K562 (cell line): ENCODE measurements at regions not wholly inside any gene's neighbourhood (a gene's known extent, or its start where the extent isn't known, plus 50 kb on each side); places are given as distances from the start of the nearest gene placed in this dataset.

Experiments
- IRF2 ChIP-seq: sonication (generic); formaldehyde crosslinking; IDR thresholded peaks from 2 replicates; pipeline ENCODE4 v1.8.1; 2022; ENCODE audit warnings: mild to moderate bottlenecking, missing genetic modification reagents
- TF ChIP-seq, protein P1 (sequence below), 2 experiments: IDR thresholded peaks in 1 of 2; conservative IDR thresholded peaks in 1 of 2; 2 replicates each; pipeline ENCODE4 v1.6.1; 2016; ENCODE audit warnings: low read depth in 2 of 2, mild to moderate bottlenecking in 1 of 2, missing compliant biosample characterization in 1 of 2, missing genetic modification characterization in 1 of 2, moderate library complexity in 1 of 2
- TF ChIP-seq, protein P2 (sequence below), 2 experiments: fragments of 450-650 bp in 1 of 2; sonication (generic) in 1 of 2; formaldehyde crosslinking in 1 of 2; IDR thresholded peaks in 1 of 2; conservative IDR thresholded peaks in 1 of 2; 2 replicates each; pipeline versions ENCODE4 v1.6.1 to v1.8.1; 2016 to 2023; ENCODE audit warnings: mild to moderate bottlenecking in 2 of 2, moderate library complexity in 2 of 2, inconsistent platforms in 1 of 2, missing genetic modification reagents in 1 of 2
- TF ChIP-seq, protein P3 (sequence below): sonication (generic); formaldehyde crosslinking; IDR thresholded peaks from 2 replicates; pipeline ENCODE4 v1.8.0; 2022; ENCODE audit warnings: mild to moderate bottlenecking, missing genetic modification reagents

DNA sequence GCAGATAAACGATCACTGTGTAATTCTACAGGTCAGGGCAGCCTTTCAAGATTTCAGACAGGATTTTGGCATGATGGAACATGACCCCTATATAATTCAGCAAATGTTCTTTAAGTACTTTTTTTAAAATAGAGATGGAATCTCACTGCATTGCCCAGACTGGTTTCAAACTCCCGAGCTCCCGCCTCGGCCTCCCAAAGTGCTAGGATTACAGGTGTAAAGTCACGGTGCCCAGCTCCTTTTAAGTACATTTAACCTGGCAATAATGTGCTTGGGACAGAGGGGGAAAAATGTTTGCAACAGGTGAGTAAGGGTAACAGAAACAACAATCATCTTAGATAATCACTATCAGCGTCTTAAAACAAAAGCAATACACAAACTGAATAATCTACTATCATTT is 66.5 kb upstream of the PSMD7 start (continued):
- TF ChIP-seq, protein P1, sequence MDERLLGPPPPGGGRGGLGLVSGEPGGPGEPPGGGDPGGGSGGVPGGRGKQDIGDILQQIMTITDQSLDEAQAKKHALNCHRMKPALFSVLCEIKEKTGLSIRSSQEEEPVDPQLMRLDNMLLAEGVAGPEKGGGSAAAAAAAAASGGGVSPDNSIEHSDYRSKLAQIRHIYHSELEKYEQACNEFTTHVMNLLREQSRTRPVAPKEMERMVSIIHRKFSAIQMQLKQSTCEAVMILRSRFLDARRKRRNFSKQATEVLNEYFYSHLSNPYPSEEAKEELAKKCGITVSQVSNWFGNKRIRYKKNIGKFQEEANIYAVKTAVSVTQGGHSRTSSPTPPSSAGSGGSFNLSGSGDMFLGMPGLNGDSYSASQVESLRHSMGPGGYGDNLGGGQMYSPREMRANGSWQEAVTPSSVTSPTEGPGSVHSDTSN (CRISPR knock-in tag; IDR thresholded peaks at IDR 0.05; ENCODE audit: low read depth), result no peak
- TF ChIP-seq, protein P1 (tag; conservative IDR thresholded peaks at IDR 0.05; ENCODE audit: low read depth), result no peak
- TF ChIP-seq, protein P2, sequence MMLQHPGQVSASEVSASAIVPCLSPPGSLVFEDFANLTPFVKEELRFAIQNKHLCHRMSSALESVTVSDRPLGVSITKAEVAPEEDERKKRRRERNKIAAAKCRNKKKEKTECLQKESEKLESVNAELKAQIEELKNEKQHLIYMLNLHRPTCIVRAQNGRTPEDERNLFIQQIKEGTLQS (IDR thresholded peaks at IDR 0.05), result no peak
- TF ChIP-seq, protein P2 (CRISPR knock-in tag; conservative IDR thresholded peaks at IDR 0.05), result no peak
- TF ChIP-seq, protein P3, sequence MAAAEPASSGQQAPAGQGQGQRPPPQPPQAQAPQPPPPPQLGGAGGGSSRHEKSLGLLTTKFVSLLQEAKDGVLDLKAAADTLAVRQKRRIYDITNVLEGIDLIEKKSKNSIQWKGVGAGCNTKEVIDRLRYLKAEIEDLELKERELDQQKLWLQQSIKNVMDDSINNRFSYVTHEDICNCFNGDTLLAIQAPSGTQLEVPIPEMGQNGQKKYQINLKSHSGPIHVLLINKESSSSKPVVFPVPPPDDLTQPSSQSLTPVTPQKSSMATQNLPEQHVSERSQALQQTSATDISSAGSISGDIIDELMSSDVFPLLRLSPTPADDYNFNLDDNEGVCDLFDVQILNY, result no peak
- TF ChIP-seq IRF2 (CRISPR knock-in tag), result no peak
